Erythroblast (primary cell): ENCODE measurements at regions not wholly inside any gene's neighbourhood (a gene's known extent, or its start where the extent isn't known, plus 50 kb on each side); places are given as distances from the start of the nearest gene placed in this dataset.

Source experiments
- GATA1 ChIP-seq: IDR thresholded peaks from 2 replicates; pipeline ENCODE4 v1.6.1; 2011; ENCODE audit warnings: low read depth, mild to moderate bottlenecking, control low read depth, low read length, moderate library complexity
- POLR2A ChIP-seq: IDR thresholded peaks from 2 replicates; pipeline ENCODE4 v1.6.1; 2011; ENCODE audit warnings: mild to moderate bottlenecking, low read length

DNA sequence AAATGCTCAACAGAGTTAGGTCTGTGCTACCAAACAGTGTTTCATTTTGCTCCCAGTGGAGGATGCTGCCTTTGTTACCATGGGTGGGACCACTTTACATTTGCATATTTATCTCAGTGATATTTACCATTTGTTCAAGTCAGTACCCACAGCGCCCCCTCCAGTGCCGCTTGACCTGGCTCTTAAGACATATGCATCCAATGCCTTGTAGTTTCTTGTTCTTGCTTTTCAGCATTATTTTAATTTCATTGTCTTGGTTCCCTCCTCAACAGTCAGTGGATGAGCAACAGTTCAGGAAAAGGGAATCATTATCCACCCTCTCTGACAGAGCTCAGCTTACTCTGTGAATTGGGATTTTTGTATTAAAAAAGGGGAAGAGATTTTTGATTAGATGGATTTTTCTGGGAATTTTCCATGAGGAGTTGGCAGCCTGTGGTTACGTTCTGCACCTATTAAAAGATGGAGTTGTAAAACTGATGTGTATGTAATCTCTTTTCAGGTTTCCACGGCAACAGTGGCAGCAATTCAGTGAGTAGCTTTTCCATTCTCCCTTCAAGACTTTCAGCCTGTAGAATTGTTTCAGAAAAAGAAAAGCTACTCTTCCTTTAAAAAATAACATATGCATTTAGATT lies 240.5 kb upstream of the DAAM1 start:
- TF ChIP-seq POLR2A (no peak), GATA1 (no peak)
